Neuronal stem cell (in vitro differentiated cells): ENCODE measurements at regions not wholly inside any gene's neighbourhood (a gene's known extent, or its start where the extent isn't known, plus 50 kb on each side); places are given as distances from the start of the nearest gene placed in this dataset. TPM values are rescaled to one million over a fixed set of nuclear protein-coding genes. Genes with fewer than 3 reads are reported as not detected.

Experiments used
- DNase-seq: peaks from one replicate; pipeline ENCODE4 v3.0.0-alpha.2; 2013; ENCODE audit warnings: low spot score
- H2AFZ ChIP-seq: one replicate; pipeline ENCODE4 v1.6.1; 2013; ENCODE audit warnings: mild to moderate bottlenecking, low read length, inconsistent platforms
- H2AK5ac ChIP-seq: 2 replicates; pipeline ENCODE4 v1.6.1; 2013; ENCODE audit warnings: low read depth, mild to moderate bottlenecking, inconsistent platforms, low read length, moderate library complexity, mixed read lengths
- H2BK120ac ChIP-seq: 2 replicates; pipeline ENCODE4 v1.6.1; 2013; ENCODE audit warnings: low read depth, mild to moderate bottlenecking, inconsistent platforms, low read length, moderate library complexity, mixed read lengths
- H2BK12ac ChIP-seq: one replicate; pipeline ENCODE4 v1.6.1; 2013; ENCODE audit warnings: low read length, inconsistent platforms
- H2BK15ac ChIP-seq: 2 replicates; pipeline ENCODE4 v1.6.1; 2013; ENCODE audit warnings: mild to moderate bottlenecking, low read length, inconsistent platforms, mixed read lengths
- H2BK5ac ChIP-seq: one replicate; pipeline ENCODE4 v1.6.1; 2013; ENCODE audit warnings: inconsistent platforms, mild to moderate bottlenecking, low read length, moderate library complexity
- H3K14ac ChIP-seq: one replicate; pipeline ENCODE4 v1.6.1; 2013; ENCODE audit warnings: low read length, inconsistent platforms
- H3K18ac ChIP-seq: 2 replicates; pipeline ENCODE4 v1.6.1; 2013; ENCODE audit warnings: low read length, inconsistent platforms
- H3K23ac ChIP-seq: 2 replicates; pipeline ENCODE4 v1.6.1; 2013; ENCODE audit warnings: low read depth, mild to moderate bottlenecking, mixed read lengths, low read length, inconsistent platforms; ENCODE audit not compliant: poor library complexity
- H3K27ac ChIP-seq: replicated peaks from 3 replicates; pipeline ENCODE4 v1.5.1; 2013; ENCODE audit warnings: low read length, inconsistent platforms
- H3K27me3 ChIP-seq, 3 experiments: 2 replicates each; pipeline ENCODE4 v1.6.1; 2013; ENCODE audit warnings: low read length in 3 of 3, mild to moderate bottlenecking in 2 of 3, inconsistent platforms in 1 of 3, low read depth in 1 of 3, mixed read lengths in 1 of 3, moderate library complexity in 1 of 3; ENCODE audit not compliant: control insufficient read depth in 3 of 3, insufficient read depth in 3 of 3
- H3K36me3 ChIP-seq, 2 donors: replicated peaks in 1 of 2; 2 replicates each; pipeline ENCODE4 v1.6.1; 2013; ENCODE audit warnings: low read length in 2 of 2; ENCODE audit not compliant: control insufficient read depth in 2 of 2, insufficient read depth in 2 of 2
- H3K4ac ChIP-seq: 2 replicates; pipeline ENCODE4 v1.6.1; 2013; ENCODE audit warnings: inconsistent platforms, mild to moderate bottlenecking, low read length, moderate library complexity
- H3K4me1 ChIP-seq, 2 donors: 1 replicate in 1 of 2; 2 replicates in 1 of 2; pipeline ENCODE4 v1.6.1; 2013; ENCODE audit warnings: low read length in 2 of 2, low read depth in 1 of 2; ENCODE audit not compliant: control insufficient read depth in 2 of 2, insufficient read depth in 1 of 2
- H3K4me2 ChIP-seq: one replicate; pipeline ENCODE4 v1.6.1; 2013; ENCODE audit warnings: mild to moderate bottlenecking, low read length, inconsistent platforms; ENCODE audit not compliant: insufficient read depth, poor library complexity, severe bottlenecking
- H3K4me3 ChIP-seq, 2 donors: 2 replicates each; pipeline ENCODE4 v1.5.1; 2013; ENCODE audit warnings: low read length in 2 of 2, mild to moderate bottlenecking in 2 of 2, inconsistent platforms in 1 of 2, moderate library complexity in 1 of 2
- H3K79me1 ChIP-seq: one replicate; pipeline ENCODE4 v1.6.1; 2013; ENCODE audit warnings: low read depth, mild to moderate bottlenecking, inconsistent platforms, low read length, moderate library complexity
- H3K9ac ChIP-seq: one replicate; pipeline ENCODE4 v1.6.1; 2013; ENCODE audit warnings: mild to moderate bottlenecking, low read depth, low read length, inconsistent platforms; ENCODE audit not compliant: poor library complexity
- H3K9me3 ChIP-seq, 2 donors: replicated peaks in 1 of 2; 2 replicates each; pipeline versions ENCODE3 to v1.6.1; 2013; ENCODE audit warnings: low read length in 2 of 2, mild to moderate bottlenecking in 2 of 2, inconsistent platforms in 1 of 2, low read depth in 1 of 2, mixed read lengths in 1 of 2, moderate library complexity in 1 of 2; ENCODE audit not compliant: control insufficient read depth in 2 of 2, insufficient read depth in 1 of 2
- H4K8ac ChIP-seq: one replicate; pipeline ENCODE4 v1.6.1; 2013; ENCODE audit warnings: low read depth, mild to moderate bottlenecking, inconsistent platforms, low read length, moderate library complexity
- H4K91ac ChIP-seq: one replicate; pipeline ENCODE4 v1.6.1; 2013; ENCODE audit warnings: low read length, low read depth, mild to moderate bottlenecking, inconsistent platforms; ENCODE audit not compliant: poor library complexity
- WGBS, 2 donors: extraction: QIAGEN DNeasy Blood & Tissue Kit; methylation state at CpG; one replicate each; pipeline ENCODE4 v1.1.7; 2013; ENCODE audit warnings: missing lambda C conversion rate in 2 of 2, mixed read lengths in 1 of 2; ENCODE audit not compliant: insufficient read length in 2 of 2, insufficient replicate concordance in 1 of 2; ENCODE audit errors: extremely low coverage in 2 of 2; 5-methylcytosine and 5-hydroxymethylcytosine counted together
- small RNA-seq: library from polyadenylated mRNA; stranded (forward); fragments of <200 nt; extraction: miRNeasy Mini kit (QIAGEN cat#:217004); gene quantifications from one replicate; pipeline ENCODE3, GENCODE V24; 2013; ENCODE audit not compliant: insufficient read depth

DNA sequence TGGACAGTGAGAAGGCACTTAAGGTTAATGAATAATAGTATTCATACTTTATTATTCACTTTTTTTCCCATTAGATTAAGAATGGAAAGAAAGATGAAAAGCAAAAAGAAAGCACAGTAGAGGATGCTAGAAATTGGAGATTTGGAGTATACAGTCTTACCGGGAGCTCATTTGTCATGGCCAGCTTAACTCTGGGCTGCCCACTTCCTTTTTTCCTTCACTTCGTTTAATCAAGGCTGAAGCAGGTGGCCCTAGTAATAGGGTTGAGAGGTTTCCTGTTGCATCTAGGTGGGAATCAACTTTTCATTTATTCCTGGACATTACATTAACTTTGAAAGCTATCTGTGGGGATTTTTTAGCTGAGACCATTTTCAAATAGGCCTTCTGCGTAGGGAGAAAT, 57.0 kb upstream of the MEGF10 start:
- H3K9ac ChIP-seq, result no peak overlapping the region
- no peak overlapping the region for H3K18ac ChIP-seq
- no peak overlapping the region for H4K91ac ChIP-seq
- H3K36me3 ChIP-seq, result no peaks in the 10 kb centered on the region
- no peak for DNase-seq
- H3K4me2 ChIP-seq, result no peak overlapping the region
- H2AK5ac ChIP-seq, result no peak overlapping the region
- H3K14ac ChIP-seq, result no peak overlapping the region
- H3K23ac ChIP-seq, result no peak overlapping the region
- no peak overlapping the region for H2BK12ac ChIP-seq
- no peaks in the 10 kb centered on the region for H3K9me3 ChIP-seq
- H3K4me1 ChIP-seq, result peaks cover 0 to 3% of the 10 kb centered on the region in 2 donors
- no peak overlapping the region for H3K4me3 ChIP-seq
- H2AFZ ChIP-seq, result no peak overlapping the region
- no peaks in the 10 kb centered on the region for H3K79me1 ChIP-seq
- no peak overlapping the region for H2BK120ac ChIP-seq
- H4K8ac ChIP-seq, result no peak overlapping the region
- no CpG with 5 or more reads among the region's 3 CpGs for WGBS, 2 donors
- H2BK5ac ChIP-seq, result no peak overlapping the region
- H3K27me3 ChIP-seq, result peaks cover 0 to 5% (median 3%) of the 10 kb centered on the region in 3 experiments
- H3K27ac ChIP-seq, result no peak overlapping the region
- H2BK15ac ChIP-seq, result no peak overlapping the region
- H3K4ac ChIP-seq, result no peak overlapping the region

DNA sequence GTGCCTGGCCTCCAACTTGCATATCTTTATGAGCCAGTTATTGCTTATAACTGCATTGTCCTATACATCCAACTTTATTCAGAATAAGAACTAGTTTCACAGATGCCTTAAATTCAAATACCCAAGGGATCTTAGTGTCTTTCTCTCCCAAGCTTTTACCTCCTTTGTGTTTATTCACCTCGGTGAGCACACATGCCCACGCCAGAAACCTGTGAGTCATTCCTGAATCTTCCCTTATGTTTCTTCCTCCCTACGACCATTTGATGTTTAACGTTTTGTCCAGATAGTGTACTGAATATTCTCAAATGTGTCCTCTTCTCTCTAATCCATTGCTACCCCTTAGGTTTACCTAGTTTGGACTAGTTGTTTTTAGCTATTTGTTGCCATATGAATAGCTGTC, 55.5 kb upstream of the MEGF10 start:
- Histone ChIP-seq H3K14ac (no peak overlapping the region), H3K4me2 (no peak overlapping the region), H3K23ac (no peak overlapping the region), H2AFZ (no peak overlapping the region), H3K9me3 (no peaks in the 10 kb centered on the region), H2BK15ac (no peak overlapping the region), H4K8ac (no peak overlapping the region), H3K4me1 (no peaks in the 10 kb centered on the region), H3K4ac (no peak overlapping the region), H3K18ac (no peak overlapping the region), H3K79me1 (no peaks in the 10 kb centered on the region), H3K36me3 (no peaks in the 10 kb centered on the region), H3K4me3 (no peak overlapping the region), H4K91ac (no peak overlapping the region), H3K27me3 (peaks cover 0 to 3% (median 0%) of the 10 kb centered on the region in 3 experiments), H2BK5ac (no peak overlapping the region), H3K27ac (no peak overlapping the region), H2AK5ac (no peak overlapping the region), H2BK120ac (no peak overlapping the region), H2BK12ac (no peak overlapping the region), H3K9ac (no peak overlapping the region)
- no CpG with 5 or more reads among the region's 4 CpGs for WGBS, 2 donors
- no peak for DNase-seq

DNA sequence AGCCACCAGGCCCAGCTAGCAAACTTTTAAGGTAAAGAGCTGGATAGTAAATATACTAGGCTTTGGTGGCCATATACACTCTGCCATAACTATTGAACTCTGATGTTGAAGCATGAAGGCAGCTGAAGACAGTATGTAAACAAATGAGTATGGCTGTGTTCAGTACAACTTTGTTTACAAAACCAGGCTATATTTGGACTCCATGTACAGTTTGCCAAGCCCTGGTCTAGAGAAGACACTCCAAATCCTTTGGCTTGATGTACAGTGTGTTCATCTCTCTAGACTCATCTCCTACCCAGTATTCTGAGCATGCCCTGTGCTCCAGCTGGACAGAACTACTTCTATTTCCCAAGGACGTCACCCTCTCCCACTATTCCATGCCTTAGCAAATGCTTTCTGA, 54.3 kb upstream of the MEGF10 start:
- peak overlapping the region; percentile 82 for H4K8ac ChIP-seq
- no peak overlapping the region for H2BK120ac ChIP-seq
- no peak overlapping the region for H4K91ac ChIP-seq
- H3K27ac ChIP-seq, result no peak overlapping the region
- no peaks in the 10 kb centered on the region for H3K9me3 ChIP-seq
- no peak for DNase-seq
- H3K14ac ChIP-seq, result no peak overlapping the region
- H3K23ac ChIP-seq, result no peak overlapping the region
- no peaks in the 10 kb centered on the region for H3K36me3 ChIP-seq
- H3K27me3 ChIP-seq, result peaks cover 0 to under 1% (median 0%) of the 10 kb centered on the region in 3 experiments
- no peak overlapping the region for H2BK15ac ChIP-seq
- H3K4ac ChIP-seq, result no peak overlapping the region
- no peaks in the 10 kb centered on the region for H3K79me1 ChIP-seq
- no peak overlapping the region for H2AFZ ChIP-seq
- no peak overlapping the region for H2BK12ac ChIP-seq
- H3K4me1 ChIP-seq, result no peaks in the 10 kb centered on the region
- H3K4me3 ChIP-seq, result no peak overlapping the region
- no peak overlapping the region for H3K9ac ChIP-seq
- H2BK5ac ChIP-seq, result no peak overlapping the region
- H3K18ac ChIP-seq, result no peak overlapping the region
- H2AK5ac ChIP-seq, result no peak overlapping the region
- WGBS, 2 donors, result no CpG with 5 or more reads among the region's 1 CpG
- H3K4me2 ChIP-seq, result no peak overlapping the region

Small RNA genes in the stretch of these regions (small RNA-seq; reads per million reads assigned to genes)
- gene AC011416.2, result not detected
- not detected for gene MRPS5P3
